ENCODE measurements at regions not wholly inside any gene's neighbourhood (a gene's known extent, or its start where the extent isn't known, plus 50 kb on each side); places are given as distances from the start of the nearest gene placed in this dataset.
"Not testable (repeated sequence)": the region's sequence is repeated elsewhere in the genome, so short reads cannot be mapped to it uniquely, and the experiment has no call there.

- DNase-seq = no peak
Observed at GRCh38 chr11:10952872-10953271, 95.0 kb upstream of the ZBED5 start.

GRCh38 chr11:10947935-10948334 is 90.1 kb upstream of the ZBED5 start:
- not testable (repeated sequence) for DNase-seq

GRCh38 chr11:10946072-10946471 is 88.2 kb upstream of the ZBED5 start:
- no peak for DNase-seq

GRCh38 chr11:10945196-10945595 is 87.3 kb upstream of the ZBED5 start:
- DNase-seq = no peak

- no peak for DNase-seq
Observed at GRCh38 chr11:10943968-10944367, 86.1 kb upstream of the ZBED5 start.

- no peak for DNase-seq
Observed at GRCh38 chr11:10942620-10943019, 84.8 kb upstream of the ZBED5 start.

GRCh38 chr11:10941871-10942270 is 84.0 kb upstream of the ZBED5 start:
- no peak for DNase-seq

GRCh38 chr11:10941414-10941813 is 83.6 kb upstream of the ZBED5 start:
- no peak for DNase-seq

- no peak for DNase-seq
Observed at GRCh38 chr11:10938650-10939387, 81.0 kb upstream of the ZBED5 start.

- no peak for DNase-seq
Observed at GRCh38 chr11:10938231-10938630, 80.4 kb upstream of the ZBED5 start.

- no peak for DNase-seq
Observed at GRCh38 chr11:10937385-10937771, 79.5 kb upstream of the ZBED5 start.

GRCh38 chr11:10936626-10937384 is 79.0 kb upstream of the ZBED5 start:
- no peak for DNase-seq

- no peak for DNase-seq
Observed at GRCh38 chr11:10935015-10935559, 77.2 kb upstream of the ZBED5 start.

- no peak for DNase-seq
Observed at GRCh38 chr11:10934293-10934860, 76.5 kb upstream of the ZBED5 start.

GRCh38 chr11:10933455-10934292 is 75.8 kb upstream of the ZBED5 start:
- DNase-seq = peak; percentile 94

- DNase-seq = no peak
Observed at GRCh38 chr11:10932976-10933375, 75.1 kb upstream of the ZBED5 start.

GRCh38 chr11:10931761-10932670 is 74.2 kb upstream of the ZBED5 start:
- DNase-seq = no peak

GRCh38 chr11:10930972-10931760 is 73.3 kb upstream of the ZBED5 start:
- peak; percentile 77 for DNase-seq

GRCh38 chr11:10930224-10930971 is 72.5 kb upstream of the ZBED5 start:
- no peak for DNase-seq
